Fibroblast of lung (primary cell): ENCODE measurements at regions not wholly inside any gene's neighbourhood (a gene's known extent, or its start where the extent isn't known, plus 50 kb on each side); places are given as distances from the start of the nearest gene placed in this dataset.

Experiments
- CTCF ChIP-seq, 2 donors: IDR thresholded peaks in 1 of 2; conservative IDR thresholded peaks in 1 of 2; 1 replicate in 1 of 2; 2 replicates in 1 of 2; pipeline ENCODE4 v1.5.1; 2011 to 2012; ENCODE audit warnings: low read length in 2 of 2, control low read depth in 1 of 2, inconsistent platforms in 1 of 2, low read depth in 1 of 2, mild to moderate bottlenecking in 1 of 2
- EZH2 ChIP-seq: IDR thresholded peaks from 2 replicates; pipeline ENCODE4 v1.5.1; 2012; ENCODE audit warnings: low read length, control low read depth, mild to moderate bottlenecking; ENCODE audit errors: missing control alignments

- TF ChIP-seq CTCF (conservative IDR thresholded peaks at IDR 0.05 in 1 of 2, IDR thresholded peaks at IDR 0.05 in 1 of 2; ENCODE audit: low read depth in 1 of 2, low read length in 2 of 2): no peak
- no peak for TF ChIP-seq EZH2
Measured at GRCh38 chr4:75142382-75142781, 209.5 kb downstream of the PARM1 start.
